Gastrocnemius medialis (tissue), 4 donors: ENCODE measurements at regions not wholly inside any gene's neighbourhood (a gene's known extent, or its start where the extent isn't known, plus 50 kb on each side); places are given as distances from the start of the nearest gene placed in this dataset.

Experiments used
- CTCF ChIP-seq, 5 experiments: fragments of 450-650 bp in 3 of 5; fragments of 200-600 bp in 2 of 5; sonication (generic) in 2 of 5; IDR thresholded peaks in 4 of 5; conservative IDR thresholded peaks in 1 of 5; 1 replicate in 4 of 5; 2 replicates in 1 of 5; pipeline ENCODE4 v1.5.1; 2016 to 2019; ENCODE audit warnings: antibody characterized with exemption in 5 of 5, mild to moderate bottlenecking in 3 of 5, moderate library complexity in 3 of 5
- POLR2A ChIP-seq, 2 donors: fragments of 450-650 bp; IDR thresholded peaks; one replicate each; pipeline ENCODE4 v1.6.1; 2017; ENCODE audit warnings: antibody characterized with exemption in 2 of 2, mild to moderate bottlenecking in 2 of 2, moderate library complexity in 2 of 2

- TF ChIP-seq CTCF (IDR thresholded peaks at IDR 0.05 in 4 of 5, conservative IDR thresholded peaks at IDR 0.05 in 1 of 5) (no peak), POLR2A (IDR thresholded peaks at IDR 0.05) (no peak)
Observed at GRCh38 chrX:6383917-6384316, 151.0 kb downstream of the VCX3A start.
